GM12878 (cell line): ENCODE measurements at regions not wholly inside any gene's neighbourhood (a gene's known extent, or its start where the extent isn't known, plus 50 kb on each side); places are given as distances from the start of the nearest gene placed in this dataset.

Experiments used
- ATAC-seq: fragments of 200-7000 bp; cut with Tn5 transposase; 3 replicates; pipeline ENCODE4 v1.9.1; 2020; ENCODE audit warnings: mild to moderate bottlenecking, moderate library complexity
- BruUV-seq: library from RNA; stranded (reverse); fragments of 400-500 nt; replicated peaks from 2 replicates; lab custom pipeline; 2021; lab: Mats Ljungman, UMichigan
- CTCF ChIA-PET: fragments of 300-600 bp; sonication (Branson Sonifier 250); formaldehyde crosslinking; extraction: SDS; loops from one replicate; lab custom pipeline; 2021; ENCODE audit warnings: inconsistent platforms; lab: Yijun Ruan, JAX
- POLR2A ChIA-PET: fragments of 350-600 bp; formaldehyde crosslinking; extraction: SDS; loops from one replicate; lab custom pipeline; 2021; ENCODE audit warnings: inconsistent platforms; lab: Charles Lee
- RAD21 ChIA-PET: fragments of 300-600 bp; sonication (Branson Sonifier 250); formaldehyde crosslinking; loops from one replicate; lab custom pipeline; 2023; ENCODE audit warnings: antibody characterized with exemption; ENCODE audit not compliant: unreplicated experiment; lab: Charles Lee
- SMC1A ChIA-PET: fragments of 300-600 bp; sonication (Branson Sonifier 250); formaldehyde crosslinking; loops from one replicate; lab custom pipeline; 2023; ENCODE audit not compliant: unreplicated experiment, uncharacterized antibody; lab: Charles Lee
- DNase-seq: peaks from one replicate; pipeline ENCODE4 v3.0.0-alpha.2; 2011; ENCODE audit warnings: low read depth, low spot score
- FAIRE-seq: peaks from 3 replicates; lab custom pipeline; 2011; peaks lifted over from hg19 to GRCh38; lab: Jason Lieb, UNC
- H2AFZ ChIP-seq: 2 replicates; pipeline ENCODE4 v1.6.0; 2011; ENCODE audit warnings: low read depth, low read length, control low read depth; ENCODE audit not compliant: control insufficient read depth
- H3K27ac ChIP-seq: 2 replicates; pipeline ENCODE4 v1.5.1; 2011; ENCODE audit warnings: control low read depth; ENCODE audit not compliant: control insufficient read depth, insufficient read depth
- H3K27me3 ChIP-seq, 2 experiments: replicated peaks in 1 of 2; 2 replicates each; pipeline versions ENCODE4 v1.6.0 to v1.6.1; 2011; ENCODE audit warnings: low read length in 1 of 2; ENCODE audit not compliant: control insufficient read depth in 2 of 2, insufficient read depth in 2 of 2
- H3K36me3 ChIP-seq, 2 experiments: 2 replicates each; pipeline ENCODE4 v1.5.1; 2011; ENCODE audit warnings: low read length in 1 of 2; ENCODE audit not compliant: control insufficient read depth in 2 of 2, insufficient read depth in 2 of 2
- H3K4me1 ChIP-seq: 2 replicates; pipeline ENCODE4 v1.6.1; 2011; ENCODE audit warnings: mild to moderate bottlenecking, low read length, moderate library complexity, mixed read lengths; ENCODE audit not compliant: control insufficient read depth, insufficient read depth
- H3K4me2 ChIP-seq: 2 replicates; pipeline ENCODE4 v1.6.0; 2011; ENCODE audit warnings: control low read depth; ENCODE audit not compliant: control insufficient read depth, insufficient read depth
- H3K4me3 ChIP-seq: fragments of 200-600 bp; sonication (generic); 2 replicates; pipeline ENCODE4 v1.5.1; 2016
- H3K79me2 ChIP-seq: 2 replicates; pipeline ENCODE4 v1.6.0; 2011; ENCODE audit warnings: low read length; ENCODE audit not compliant: control insufficient read depth, insufficient read depth
- H3K9ac ChIP-seq: 2 replicates; pipeline ENCODE4 v1.8.0; 2011; ENCODE audit warnings: low read length, control low read depth, mixed read lengths; ENCODE audit not compliant: control insufficient read depth, insufficient read depth
- H3K9me3 ChIP-seq: replicated peaks from 3 replicates; pipeline ENCODE4 v1.5.1; 2011; ENCODE audit warnings: mild to moderate bottlenecking, low read length; ENCODE audit not compliant: control insufficient read depth, insufficient read depth
- H4K20me1 ChIP-seq: 2 replicates; pipeline ENCODE4 v1.6.0; 2011; ENCODE audit not compliant: control insufficient read depth, insufficient read depth
- BRCA1 ChIP-seq: IDR thresholded peaks from 2 replicates; pipeline ENCODE4 v1.6.1; 2011; ENCODE audit warnings: low read depth, low read length, improper control_type of control experiment
- EP300 ChIP-seq, 2 experiments: fragments of 150-350 bp in 1 of 2; IDR thresholded peaks; 2 replicates each; pipeline ENCODE4 v1.6.1; 2011 to 2012; ENCODE audit warnings: low read depth in 2 of 2, low read length in 2 of 2, borderline replicate concordance in 1 of 2, improper control_type of control experiment in 1 of 2, inconsistent platforms in 1 of 2; ENCODE audit not compliant: control insufficient read depth in 1 of 2
- GATAD2B ChIP-seq: fragments of 450-650 bp; conservative IDR thresholded peaks from 2 replicates; pipeline ENCODE4 v1.6.1; 2017; ENCODE audit warnings: low read depth, mild to moderate bottlenecking, moderate library complexity
- HDAC2 ChIP-seq: fragments of 200-600 bp; sonication (generic); IDR thresholded peaks from 2 replicates; pipeline ENCODE4 v1.6.1; 2017
- KAT2A ChIP-seq: conservative IDR thresholded peaks from 2 replicates; pipeline ENCODE4 v1.6.1; 2011; ENCODE audit warnings: low read depth, low read length; ENCODE audit not compliant: control insufficient read depth
- KLF5 ChIP-seq: fragments of 450-650 bp; IDR thresholded peaks from 2 replicates; pipeline ENCODE4 v1.6.1; 2014; ENCODE audit warnings: mild to moderate bottlenecking; ENCODE audit not compliant: partially characterized antibody
- MEF2A ChIP-seq: IDR thresholded peaks from 2 replicates; pipeline ENCODE4 v1.6.1; 2011; ENCODE audit warnings: low read depth, mild to moderate bottlenecking, low read length, moderate library complexity; ENCODE audit not compliant: insufficient read depth
- MTA2 ChIP-seq: fragments of 450-650 bp; IDR thresholded peaks from 2 replicates; pipeline ENCODE4 v1.6.1; 2016; ENCODE audit warnings: low read depth, mild to moderate bottlenecking, moderate library complexity
- NR2C2 ChIP-seq: IDR thresholded peaks from 2 replicates; pipeline ENCODE4 v1.6.1; 2011; ENCODE audit warnings: borderline replicate concordance, low read depth; ENCODE audit not compliant: control insufficient read depth, insufficient read length
- POLR2AphosphoS2 ChIP-seq: IDR thresholded peaks from 2 replicates; pipeline ENCODE4 v1.6.1; 2011; ENCODE audit warnings: low read depth, mild to moderate bottlenecking, low read length, improper control_type of control experiment, moderate library complexity
- POU2F2 ChIP-seq: IDR thresholded peaks from 3 replicates; pipeline ENCODE4 v1.6.1; 2011; ENCODE audit warnings: low read depth, mild to moderate bottlenecking, low read length, borderline replicate concordance
- RAD21 ChIP-seq: IDR thresholded peaks from 2 replicates; pipeline ENCODE4 v1.6.1; 2011; ENCODE audit warnings: mild to moderate bottlenecking, low read depth, low read length, moderate library complexity; ENCODE audit not compliant: insufficient read depth
- USF2 ChIP-seq: IDR thresholded peaks from 2 replicates; pipeline ENCODE4 v1.6.1; 2011; ENCODE audit warnings: low read depth, low read length, improper control_type of control experiment, borderline replicate concordance
- ZNF207 ChIP-seq: fragments of 450-650 bp; IDR thresholded peaks from 2 replicates; pipeline ENCODE4 v1.6.1; 2014; ENCODE audit warnings: antibody characterized with exemption, mild to moderate bottlenecking, borderline replicate concordance
- ZNF384 ChIP-seq: IDR thresholded peaks from 2 replicates; pipeline ENCODE4 v1.6.1; 2012; ENCODE audit warnings: low read depth, mild to moderate bottlenecking, low read length, improper control_type of control experiment, borderline replicate concordance
- WGBS: methylation state at CpG from one replicate; pipeline ENCODE4 v1.1.6; 2016; ENCODE audit warnings: low lambda C conversion rate; ENCODE audit not compliant: insufficient replicate concordance, insufficient coverage; ENCODE audit errors: missing lambda C conversion rate; 5-methylcytosine and 5-hydroxymethylcytosine counted together
- in situ Hi-C: fragments of 300-500 bp; cut with MboI; formaldehyde crosslinking; loops from 9 replicates; pipeline ENCODE4 v1.14.3; 2018; ENCODE audit warnings: mixed read lengths
- intact Hi-C: fragments of 100-400 bp; cut with micrococcal nuclease; formaldehyde crosslinking; loops from one replicate; pipeline ENCODE4 v1.14.2; 2022; ENCODE audit not compliant: unreplicated experiment
- TF ChIP-seq, protein P1 (sequence below): fragments of 150-350 bp; IDR thresholded peaks from 2 replicates; pipeline ENCODE4 v1.6.1; 2016; ENCODE audit warnings: low read depth, low read length

- Histone ChIP-seq H3K4me3 (no peak overlapping the region), H3K27me3 (no peaks in the 10 kb centered on the region), H3K79me2 (no peaks in the 10 kb centered on the region), H4K20me1 (no peaks in the 10 kb centered on the region), H3K27ac (no peak overlapping the region), H3K36me3 (no peaks in the 10 kb centered on the region), H3K4me1 (no peaks in the 10 kb centered on the region), H3K9me3 (no peaks in the 10 kb centered on the region), H3K4me2 (no peak overlapping the region), H3K9ac (no peak overlapping the region), H2AFZ (no peak overlapping the region)
- TF ChIP-seq POU2F2 (no peak), MEF2A (no peak), ZNF207 (no peak), HDAC2 (no peak), ZNF384 (no peak), POLR2AphosphoS2 (no peak), BRCA1 (no peak), KAT2A (no peak), GATAD2B (no peak), RAD21 (no peak), KLF5 (no peak), NR2C2 (no peak), EP300 (IDR thresholded peaks at IDR 0.05; ENCODE audit: borderline replicate concordance in 1 of 2, control insufficient read depth in 1 of 2, low read depth in 2 of 2, low read length in 2 of 2) (no peak), MTA2 (no peak), USF2 (no peak)
- TF ChIP-seq, protein P1, sequence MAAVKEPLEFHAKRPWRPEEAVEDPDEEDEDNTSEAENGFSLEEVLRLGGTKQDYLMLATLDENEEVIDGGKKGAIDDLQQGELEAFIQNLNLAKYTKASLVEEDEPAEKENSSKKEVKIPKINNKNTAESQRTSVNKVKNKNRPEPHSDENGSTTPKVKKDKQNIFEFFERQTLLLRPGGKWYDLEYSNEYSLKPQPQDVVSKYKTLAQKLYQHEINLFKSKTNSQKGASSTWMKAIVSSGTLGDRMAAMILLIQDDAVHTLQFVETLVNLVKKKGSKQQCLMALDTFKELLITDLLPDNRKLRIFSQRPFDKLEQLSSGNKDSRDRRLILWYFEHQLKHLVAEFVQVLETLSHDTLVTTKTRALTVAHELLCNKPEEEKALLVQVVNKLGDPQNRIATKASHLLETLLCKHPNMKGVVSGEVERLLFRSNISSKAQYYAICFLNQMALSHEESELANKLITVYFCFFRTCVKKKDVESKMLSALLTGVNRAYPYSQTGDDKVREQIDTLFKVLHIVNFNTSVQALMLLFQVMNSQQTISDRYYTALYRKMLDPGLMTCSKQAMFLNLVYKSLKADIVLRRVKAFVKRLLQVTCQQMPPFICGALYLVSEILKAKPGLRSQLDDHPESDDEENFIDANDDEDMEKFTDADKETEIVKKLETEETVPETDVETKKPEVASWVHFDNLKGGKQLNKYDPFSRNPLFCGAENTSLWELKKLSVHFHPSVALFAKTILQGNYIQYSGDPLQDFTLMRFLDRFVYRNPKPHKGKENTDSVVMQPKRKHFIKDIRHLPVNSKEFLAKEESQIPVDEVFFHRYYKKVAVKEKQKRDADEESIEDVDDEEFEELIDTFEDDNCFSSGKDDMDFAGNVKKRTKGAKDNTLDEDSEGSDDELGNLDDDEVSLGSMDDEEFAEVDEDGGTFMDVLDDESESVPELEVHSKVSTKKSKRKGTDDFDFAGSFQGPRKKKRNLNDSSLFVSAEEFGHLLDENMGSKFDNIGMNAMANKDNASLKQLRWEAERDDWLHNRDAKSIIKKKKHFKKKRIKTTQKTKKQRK, result no peak
- no TSS peak for BruUV-seq
- WGBS, result 4% methylated on average over 8 of the region's 8 CpGs
- CTCF ChIA-PET, result interaction anchor here (1.0 to 1.3 kb wide), 2 partner anchors 22 to 30 kb away, joined by 3 read pairs; no protein-coding TSS in a partner anchor
- DNase-seq (no peak), FAIRE-seq (no peak), ATAC-seq (peak; percentile 64)
- intact Hi-C loops (no loop called here), in situ Hi-C loops (no loop called here)
- RAD21 ChIA-PET, result interaction anchor here (1.1 kb wide), 1 partner anchor 86 kb away, joined by 3 read pairs; no protein-coding TSS in a partner anchor
- SMC1A ChIA-PET, result interaction anchor here (0.8 to 1.4 kb wide), 3 partner anchors 20 to 248 kb away, joined by 3 to 5 read pairs (median 3); no protein-coding TSS in a partner anchor
- POLR2A ChIA-PET, result no interaction called here
Measured at GRCh38 chr14:40058901-40059897, 627.0 kb upstream of the FBXO33 start.
